ENCODE measurements at regions not wholly inside any gene's neighbourhood (a gene's known extent, or its start where the extent isn't known, plus 50 kb on each side); places are given as distances from the start of the nearest gene placed in this dataset.

GRCh38 chr10:61503051-61503450 lies 49.9 kb upstream of the TMEM26 start:
- Histone ChIP-seq H2AFZ (ENCODE audit: low read length) (no peak overlapping the region), H3K4me2 (ENCODE audit: low read length) (no peak overlapping the region), H3F3A (ENCODE audit: insufficient read depth, low read length) (no peaks in the 10 kb centered on the region), H3K9me3 (ENCODE audit: low read length) (no peaks in the 10 kb centered on the region), H3K79me2 (ENCODE audit: insufficient read depth, low read length) (no peaks in the 10 kb centered on the region), H3K9me2 (ENCODE audit: low read depth, low read length) (no peaks in the 10 kb centered on the region), H3K36me3 (ENCODE audit: insufficient read depth, low read length) (no peaks in the 10 kb centered on the region), H3K4me3 (ENCODE audit: low read depth, low read length, poor library complexity, severe bottlenecking) (no peak overlapping the region), H3K27me3 (ENCODE audit: insufficient read depth, low read length) (no peaks in the 10 kb centered on the region), H4K20me1 (ENCODE audit: insufficient read depth, low read length) (no peaks in the 10 kb centered on the region), H3K9ac (ENCODE audit: low read length) (no peak overlapping the region), H3K4me1 (ENCODE audit: insufficient read depth, low read length, severe bottlenecking) (no peaks in the 10 kb centered on the region), H3K27ac (ENCODE audit: low read depth, low read length, poor library complexity, severe bottlenecking) (no peak overlapping the region)
- TF ChIP-seq CTCF (IDR thresholded peaks at IDR 0.05; ENCODE audit: low read length) (no peak), EZH2 (IDR thresholded peaks at IDR 0.05; ENCODE audit: borderline replicate concordance, low read length) (no peak)

Measured in OCI-LY1 (cell line).